Prostate gland (tissue), 2 donors: ENCODE measurements at regions not wholly inside any gene's neighbourhood (a gene's known extent, or its start where the extent isn't known, plus 50 kb on each side); places are given as distances from the start of the nearest gene placed in this dataset.

Experiments used
- DNase-seq: peaks from one replicate; pipeline ENCODE4 v3.0.0-alpha.2; 2019; ENCODE audit warnings: low spot score
- H3K27ac ChIP-seq, 2 donors: fragments of 200-600 bp; sonication (generic); 2 replicates each; pipeline ENCODE4 v1.5.1; 2017 to 2019
- H3K27me3 ChIP-seq: fragments of 200-600 bp; sonication (generic); replicated peaks from 2 replicates; pipeline ENCODE4 v1.5.1; 2019; ENCODE audit not compliant: insufficient read depth
- H3K36me3 ChIP-seq, 2 donors: fragments of 200-600 bp; sonication (generic); 1 replicate in 1 of 2; 2 replicates in 1 of 2; pipeline versions ENCODE4 v1.5.1 to v1.8.1; 2017 to 2019
- H3K4me1 ChIP-seq: fragments of 200-600 bp; sonication (generic); replicated peaks from 2 replicates; pipeline ENCODE4 v1.5.1; 2019
- H3K4me3 ChIP-seq, 2 donors: fragments of 200-600 bp; sonication (generic); 2 replicates each; pipeline ENCODE4 v1.5.1; 2017 to 2019
- H3K9me3 ChIP-seq: fragments of 200-600 bp; sonication (generic); 2 replicates; pipeline ENCODE4 v1.5.1; 2017
- CTCF ChIP-seq, 4 experiments: fragments of 200-600 bp in 2 of 4; fragments of 450-650 bp in 2 of 4; sonication (generic) in 2 of 4; IDR thresholded peaks; 1 replicate in 3 of 4; 2 replicates in 1 of 4; pipeline ENCODE4 v1.5.1; 2016 to 2019; ENCODE audit warnings: antibody characterized with exemption in 4 of 4, mild to moderate bottlenecking in 2 of 4, moderate library complexity in 2 of 4
- POLR2A ChIP-seq: fragments of 450-650 bp; IDR thresholded peaks from one replicate; pipeline ENCODE4 v1.6.1; 2016; ENCODE audit warnings: antibody characterized with exemption, mild to moderate bottlenecking
- POLR2AphosphoS5 ChIP-seq: sonication (generic); formaldehyde crosslinking; IDR thresholded peaks from one replicate; pipeline ENCODE4 v1.6.1; 2017; ENCODE audit warnings: antibody characterized with exemption
- WGBS: methylation state at CpG from one replicate; pipeline ENCODE4 v1.1.5; 2018; 5-methylcytosine and 5-hydroxymethylcytosine counted together
- intact Hi-C: fragments of 100-400 bp; cut with DNase I; formaldehyde crosslinking; loops from one replicate; pipeline ENCODE4 v1.14.2; 2022

GRCh38 chr4:180485407-180485806, 1757.8 kb upstream of the TENM3 start:
- DNase-seq: no peak
- intact Hi-C loops: no loop called here
- Histone ChIP-seq H3K27ac (no peak overlapping the region), H3K27me3 (no peaks in the 10 kb centered on the region), H3K9me3 (no peaks in the 10 kb centered on the region), H3K36me3 (no peaks in the 10 kb centered on the region), H3K4me3 (no peak overlapping the region), H3K4me1 (no peaks in the 10 kb centered on the region)
- TF ChIP-seq CTCF (IDR thresholded peaks at IDR 0.05) (no peak), POLR2AphosphoS5 (no peak), POLR2A (no peak)

GRCh38 chr4:180486342-180486741, 1756.9 kb upstream of the TENM3 start:
- H3K36me3 ChIP-seq: no peaks in the 10 kb centered on the region
- no peak overlapping the region for H3K4me3 ChIP-seq
- WGBS: 85% methylated on average over 4 of the region's 4 CpGs
- intact Hi-C loops: no loop called here
- TF ChIP-seq POLR2AphosphoS5: no peak
- no peak for TF ChIP-seq POLR2A
- TF ChIP-seq CTCF (IDR thresholded peaks at IDR 0.05): no peak
- no peak overlapping the region for H3K27ac ChIP-seq
- H3K27me3 ChIP-seq: no peaks in the 10 kb centered on the region
- H3K4me1 ChIP-seq: no peaks in the 10 kb centered on the region
- no peak for DNase-seq
- H3K9me3 ChIP-seq: no peaks in the 10 kb centered on the region

GRCh38 chr4:180489787-180490186, 1753.4 kb upstream of the TENM3 start:
- intact Hi-C loops: no loop called here
- no peaks in the 10 kb centered on the region for H3K36me3 ChIP-seq
- no peak overlapping the region for H3K4me3 ChIP-seq
- H3K9me3 ChIP-seq: no peaks in the 10 kb centered on the region
- no peak for DNase-seq
- H3K27me3 ChIP-seq: no peaks in the 10 kb centered on the region
- H3K27ac ChIP-seq: no peak overlapping the region
- H3K4me1 ChIP-seq: no peaks in the 10 kb centered on the region
- TF ChIP-seq POLR2AphosphoS5 (no peak), CTCF (IDR thresholded peaks at IDR 0.05) (no peak), POLR2A (no peak)

- Histone ChIP-seq H3K9me3 (no peaks in the 10 kb centered on the region), H3K27me3 (no peaks in the 10 kb centered on the region), H3K4me1 (no peaks in the 10 kb centered on the region), H3K36me3 (no peaks in the 10 kb centered on the region), H3K27ac (no peak overlapping the region), H3K4me3 (no peak overlapping the region)
- WGBS: 88% methylated on average over 2 of the region's 2 CpGs
- DNase-seq: no peak
- TF ChIP-seq CTCF (IDR thresholded peaks at IDR 0.05) (no peak), POLR2A (no peak), POLR2AphosphoS5 (no peak)
- intact Hi-C loops: no loop called here
Observed at GRCh38 chr4:180491210-180491609, 1752.0 kb upstream of the TENM3 start.

GRCh38 chr4:180493299-180493698, 1749.9 kb upstream of the TENM3 start:
- WGBS: 84% methylated on average over 3 of the region's 3 CpGs

More at GRCh38 chr4:180493299-180493698, 1749.9 kb upstream of the TENM3 start:
- Histone ChIP-seq H3K27me3 (no peaks in the 10 kb centered on the region), H3K36me3 (no peaks in the 10 kb centered on the region), H3K27ac (no peak overlapping the region), H3K9me3 (no peaks in the 10 kb centered on the region), H3K4me1 (no peaks in the 10 kb centered on the region), H3K4me3 (no peak overlapping the region)
- intact Hi-C loops: no loop called here
- TF ChIP-seq CTCF (IDR thresholded peaks at IDR 0.05): no peak
- no peak for TF ChIP-seq POLR2A
- no peak for TF ChIP-seq POLR2AphosphoS5
- no peak for DNase-seq
